SK-N-SH treated with all-trans-retinoic acid at 6 μM for 48 hours (cell line): ENCODE measurements at regions not wholly inside any gene's neighbourhood (a gene's known extent, or its start where the extent isn't known, plus 50 kb on each side); places are given as distances from the start of the nearest gene placed in this dataset.
"Not testable (repeated sequence)": the region's sequence is repeated elsewhere in the genome, so short reads cannot be mapped to it uniquely, and the experiment has no call there.

Experiments
- ATAC-seq: fragments of 200-7000 bp; cut with Tn5 transposase; 3 replicates; pipeline ENCODE4 v1.9.1; 2020; ENCODE audit warnings: mild to moderate bottlenecking, moderate library complexity
- CSDC2 ChIP-seq: fragments of 250-450 bp; sonication (Bioruptor Pico); IDR thresholded peaks from 2 replicates; pipeline ENCODE4 v1.5.0; 2020; ENCODE audit warnings: mild to moderate bottlenecking, moderate library complexity
- GLIS3 ChIP-seq: fragments of 250-450 bp; sonication (Bioruptor Pico); IDR thresholded peaks from 2 replicates; pipeline ENCODE4 v1.5.0; 2020; ENCODE audit warnings: mild to moderate bottlenecking, moderate library complexity
- OSR1 ChIP-seq: fragments of 250-450 bp; sonication (Bioruptor Pico); IDR thresholded peaks from 2 replicates; pipeline ENCODE4 v1.8.0; 2022; ENCODE audit warnings: moderate library complexity, mild to moderate bottlenecking, inconsistent platforms
- PPARA ChIP-seq: fragments of 250-450 bp; sonication (Bioruptor Pico); IDR thresholded peaks from 2 replicates; pipeline ENCODE4 v1.5.0; 2020; ENCODE audit warnings: mild to moderate bottlenecking, borderline replicate concordance
- RARB ChIP-seq: fragments of 250-450 bp; sonication (Bioruptor Pico); IDR thresholded peaks from 2 replicates; pipeline ENCODE4 v1.8.0; 2021; ENCODE audit warnings: mild to moderate bottlenecking, moderate library complexity
- TCF4 ChIP-seq: fragments of 250-450 bp; sonication (Bioruptor Pico); IDR thresholded peaks from 2 replicates; pipeline ENCODE4 v1.8.0; 2021; ENCODE audit warnings: mild to moderate bottlenecking, moderate library complexity, borderline replicate concordance
- TOX ChIP-seq: fragments of 250-450 bp; sonication (Bioruptor Pico); IDR thresholded peaks from 2 replicates; pipeline ENCODE4 v1.8.0; 2021; ENCODE audit warnings: mild to moderate bottlenecking, moderate library complexity, borderline replicate concordance
- TSHZ2 ChIP-seq: fragments of 250-450 bp; sonication (Bioruptor Pico); IDR thresholded peaks from 2 replicates; pipeline ENCODE4 v1.5.0; 2020; ENCODE audit warnings: mild to moderate bottlenecking, moderate library complexity
- ZC3H10 ChIP-seq: fragments of 250-450 bp; sonication (Bioruptor Pico); IDR thresholded peaks from 2 replicates; pipeline ENCODE4 v1.5.1; 2021; ENCODE audit warnings: mild to moderate bottlenecking, moderate library complexity
- ZFP3 ChIP-seq: fragments of 250-450 bp; sonication (Bioruptor Pico); IDR thresholded peaks from 2 replicates; pipeline ENCODE4 v1.5.0; 2020; ENCODE audit warnings: mild to moderate bottlenecking, moderate library complexity
- ZFP30 ChIP-seq: fragments of 450-650 bp; formaldehyde crosslinking; IDR thresholded peaks from 2 replicates; pipeline ENCODE4 v1.5.0; 2022; ENCODE audit warnings: mild to moderate bottlenecking, moderate library complexity
- ZNF70 ChIP-seq: fragments of 450-650 bp; formaldehyde crosslinking; IDR thresholded peaks from 2 replicates; pipeline ENCODE4 v1.5.0; 2020; ENCODE audit warnings: mild to moderate bottlenecking, moderate library complexity
- ZNF8 ChIP-seq: fragments of 450-650 bp; formaldehyde crosslinking; IDR thresholded peaks from 2 replicates; pipeline ENCODE4 v1.5.0; 2020; ENCODE audit warnings: mild to moderate bottlenecking, moderate library complexity
- TF ChIP-seq, protein P1 (sequence below): fragments of 250-450 bp; sonication (Bioruptor Pico); IDR thresholded peaks from 2 replicates; pipeline ENCODE4 v1.5.1; 2020; ENCODE audit warnings: low read depth, mild to moderate bottlenecking, moderate library complexity
- TF ChIP-seq, protein P2 (sequence below): fragments of 250-450 bp; sonication (Bioruptor Pico); IDR thresholded peaks from 2 replicates; pipeline ENCODE4 v1.5.1; 2021; ENCODE audit warnings: mild to moderate bottlenecking, moderate library complexity
- TF ChIP-seq, protein P3 (sequence below): fragments of 250-450 bp; sonication (Bioruptor Pico); IDR thresholded peaks from 2 replicates; pipeline ENCODE4 v1.8.0; 2020; ENCODE audit warnings: mild to moderate bottlenecking, moderate library complexity, borderline replicate concordance

DNA sequence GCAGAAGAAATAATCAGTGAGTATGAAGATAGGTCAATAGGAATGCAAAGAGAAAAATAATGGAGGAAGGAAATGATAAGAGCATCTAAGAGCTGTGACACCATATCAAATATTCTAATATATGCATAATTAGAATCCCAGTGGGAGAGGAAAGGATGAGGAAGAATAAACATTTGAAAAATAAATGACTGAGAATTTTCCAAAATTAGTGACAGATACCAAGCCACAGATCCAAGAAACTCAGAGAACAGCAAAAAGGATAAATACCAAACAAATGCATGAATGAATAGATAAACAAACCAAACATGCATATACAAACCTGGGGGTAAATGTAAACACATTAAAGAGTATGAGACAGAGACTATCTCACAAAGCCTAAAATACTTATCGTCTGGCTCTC lies 101.4 kb downstream of the PRR15 start:
- not testable (repeated sequence) for ATAC-seq

DNA sequence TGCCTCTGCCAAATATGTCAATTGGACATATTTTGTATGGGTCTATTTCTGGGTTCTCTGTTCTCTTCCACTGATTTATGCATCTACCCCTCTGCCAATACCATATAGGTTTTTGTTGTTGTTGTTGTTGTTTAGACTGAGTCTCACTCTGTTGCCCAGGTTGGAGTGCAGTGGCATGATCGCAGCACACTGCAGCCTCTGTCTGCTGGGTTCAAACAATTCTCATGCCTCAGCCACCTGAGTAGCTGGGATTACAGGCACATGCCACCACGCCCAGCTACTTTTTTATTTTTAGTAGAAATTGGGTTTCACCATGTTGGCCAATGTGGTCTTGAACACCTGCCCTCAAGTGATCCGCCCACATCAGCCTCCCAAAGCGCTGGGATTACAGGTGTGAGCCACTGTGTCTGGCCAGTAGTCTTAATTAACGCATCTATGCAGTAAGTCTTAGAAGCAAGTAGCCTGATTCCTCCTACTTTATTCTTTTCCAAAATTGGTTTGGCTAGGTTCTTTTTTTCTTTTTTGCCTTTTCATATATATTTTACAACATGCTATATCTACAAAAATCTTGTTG lies 103.5 kb downstream of the PRR15 start:
- ATAC-seq: not testable (repeated sequence)

GRCh38 chr7:29671286-29671685 lies 107.7 kb downstream of the PRR15 start:
- ATAC-seq: not testable (repeated sequence)

DNA sequence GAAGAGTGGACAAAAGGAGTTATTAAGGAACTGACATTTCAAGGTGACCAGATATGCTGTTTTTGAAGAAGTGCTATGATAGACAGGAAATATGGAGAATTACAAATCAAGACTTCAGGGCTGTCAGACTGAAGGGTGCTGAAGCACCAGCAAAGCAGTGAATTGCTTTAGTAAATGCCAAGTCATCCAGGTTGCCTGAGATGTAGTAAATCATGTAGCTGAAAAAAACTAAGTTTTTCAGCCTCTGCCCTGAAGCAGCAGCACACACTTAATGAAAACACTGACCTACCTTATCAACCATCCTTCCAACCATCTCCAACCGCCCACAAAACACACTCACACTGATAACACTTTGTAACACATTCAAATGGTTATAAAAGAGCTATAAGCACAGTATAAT lies 110.0 kb downstream of the PRR15 start:
- not testable (repeated sequence) for ATAC-seq

DNA sequence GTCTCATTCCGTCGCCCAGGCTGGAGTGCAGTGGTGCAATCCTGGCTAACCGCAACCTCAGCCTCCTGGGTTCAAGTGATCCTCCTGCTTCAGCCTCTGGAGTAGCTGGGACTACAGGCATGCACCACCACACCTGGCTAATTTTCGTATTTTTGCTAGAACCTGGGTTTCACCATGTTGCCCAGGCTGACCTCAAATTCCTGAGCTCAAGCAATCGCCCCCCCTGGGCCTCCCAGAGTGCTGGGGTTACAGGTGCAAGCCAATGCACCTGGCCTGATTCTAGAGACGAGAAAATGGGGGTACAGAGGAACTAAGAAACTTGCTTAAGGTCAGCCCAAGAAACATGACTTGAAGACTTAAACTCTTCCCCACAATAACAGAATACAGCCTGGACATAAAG lies 111.0 kb downstream of the PRR15 start:
- ATAC-seq: not testable (repeated sequence)

DNA sequence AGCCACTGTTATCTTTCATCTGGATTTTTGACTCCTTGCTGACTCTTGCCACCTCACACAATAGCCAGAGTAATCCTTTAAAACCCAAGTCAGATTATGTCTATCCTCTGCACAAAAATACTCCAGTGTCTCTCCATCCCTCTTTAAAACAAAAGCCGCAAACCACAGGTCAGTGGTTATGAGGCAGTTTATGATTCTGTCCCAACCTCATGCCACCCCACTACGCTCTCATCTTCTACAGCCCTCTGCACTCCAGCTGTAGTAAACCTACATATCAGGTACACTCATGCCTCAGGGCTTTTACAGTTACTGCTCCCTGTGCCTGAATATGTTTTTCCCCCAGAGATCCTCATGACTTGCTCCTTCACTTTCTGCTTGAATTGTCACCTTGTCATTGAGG lies 113.6 kb downstream of the PRR15 start:
- not testable (repeated sequence) for ATAC-seq

GRCh38 chr7:29679963-29680362 lies 116.3 kb downstream of the PRR15 start:
- not testable (repeated sequence) for ATAC-seq

- ATAC-seq: not testable (repeated sequence)
Measured at GRCh38 chr7:29680601-29681000, 117.0 kb downstream of the PRR15 start.

DNA sequence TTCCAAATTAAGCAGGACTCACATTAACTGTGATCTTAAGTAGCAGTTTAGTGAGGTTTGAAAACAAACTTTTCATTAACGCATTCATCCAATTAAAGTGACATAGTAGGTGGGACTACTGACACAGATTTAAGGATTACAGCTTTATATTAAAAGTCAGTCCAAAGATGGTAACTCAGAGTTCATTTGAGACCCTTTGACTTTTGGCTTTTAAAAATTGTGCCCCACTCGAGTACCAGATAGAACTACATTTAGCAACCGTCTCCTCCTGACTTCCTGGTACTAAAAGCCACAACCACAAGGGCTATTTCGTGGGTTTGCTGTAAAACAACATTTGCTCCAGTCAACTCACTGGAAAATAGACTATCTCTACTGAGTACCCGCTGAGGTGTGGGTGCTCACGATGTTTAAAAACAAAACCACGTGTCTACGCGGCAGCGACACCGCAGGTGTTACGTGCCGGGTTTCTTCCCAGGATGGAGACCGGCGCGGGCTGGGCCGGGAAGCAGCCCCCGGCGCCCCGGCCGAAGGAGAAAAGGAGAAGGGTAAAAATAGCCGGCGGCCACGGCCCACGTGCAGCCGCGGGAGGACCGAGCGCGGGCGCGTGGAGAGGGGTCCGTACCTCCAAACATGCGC lies 120.6 kb downstream of the PRR15 start:
- peak; percentile 56 for ATAC-seq

DNA sequence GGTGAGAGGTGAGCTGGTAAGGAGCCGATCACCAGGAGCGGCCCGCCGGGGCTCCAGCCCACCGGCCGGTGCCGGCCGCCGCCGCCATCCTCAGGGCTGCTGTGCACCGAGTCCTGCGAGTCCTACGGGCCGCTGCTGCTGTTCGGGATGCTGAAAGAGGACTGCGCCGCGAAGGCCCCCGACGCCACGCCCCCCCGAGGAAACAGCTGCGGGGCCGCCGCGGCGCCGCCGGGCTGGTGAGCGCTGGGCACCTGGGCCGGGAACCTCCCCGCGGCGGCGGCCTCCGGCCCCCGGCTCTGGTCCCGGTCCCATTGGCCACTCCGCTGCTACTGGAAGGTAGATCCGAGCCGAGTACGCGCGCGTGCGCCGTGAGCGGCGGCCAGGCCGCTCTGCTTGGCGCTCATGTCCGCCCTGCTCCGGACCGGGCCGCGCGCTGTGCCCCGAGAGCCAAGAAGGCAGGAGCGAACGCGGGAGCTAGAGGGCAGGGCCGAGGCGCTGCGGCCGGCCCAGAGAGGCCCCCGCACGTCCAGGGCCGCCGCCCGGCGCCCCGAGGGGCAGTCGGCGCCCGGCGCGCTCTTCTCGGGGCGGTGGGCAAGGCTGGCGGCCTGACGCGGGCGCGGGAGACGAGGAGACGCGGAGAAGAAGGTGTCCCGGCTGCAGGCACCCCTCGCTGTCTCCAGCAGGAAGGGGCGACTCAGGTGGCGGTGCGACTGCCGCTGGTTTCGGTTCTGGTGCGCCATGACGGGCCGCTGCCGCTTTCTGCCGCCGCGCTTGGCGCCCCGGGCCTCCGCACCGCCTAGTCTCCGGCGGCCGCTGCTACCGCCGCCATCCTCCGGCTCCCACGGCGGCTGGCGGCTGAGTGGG lies 121.3 kb upstream of the WIPF3 start:
- no peak for TF ChIP-seq GLIS3 (CRISPR knock-in tag)
- no peak for TF ChIP-seq ZNF8 (CRISPR knock-in tag)
- no peak for TF ChIP-seq OSR1
- TF ChIP-seq CSDC2 (CRISPR knock-in tag): no peak
- no peak for TF ChIP-seq ZC3H10 (CRISPR knock-in tag)
- no peak for TF ChIP-seq ZFP30
- TF ChIP-seq TCF4: no peak
- no peak for TF ChIP-seq RARB (CRISPR knock-in tag)
- TF ChIP-seq TSHZ2 (CRISPR knock-in tag): no peak
- TF ChIP-seq, protein P1, sequence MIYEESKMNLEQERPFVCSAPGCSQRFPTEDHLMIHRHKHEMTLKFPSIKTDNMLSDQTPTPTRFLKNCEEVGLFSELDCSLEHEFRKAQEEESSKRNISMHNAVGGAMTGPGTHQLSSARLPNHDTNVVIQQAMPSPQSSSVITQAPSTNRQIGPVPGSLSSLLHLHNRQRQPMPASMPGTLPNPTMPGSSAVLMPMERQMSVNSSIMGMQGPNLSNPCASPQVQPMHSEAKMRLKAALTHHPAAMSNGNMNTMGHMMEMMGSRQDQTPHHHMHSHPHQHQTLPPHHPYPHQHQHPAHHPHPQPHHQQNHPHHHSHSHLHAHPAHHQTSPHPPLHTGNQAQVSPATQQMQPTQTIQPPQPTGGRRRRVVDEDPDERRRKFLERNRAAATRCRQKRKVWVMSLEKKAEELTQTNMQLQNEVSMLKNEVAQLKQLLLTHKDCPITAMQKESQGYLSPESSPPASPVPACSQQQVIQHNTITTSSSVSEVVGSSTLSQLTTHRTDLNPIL (CRISPR knock-in tag): no peak
- no peak for TF ChIP-seq TOX (CRISPR knock-in tag)
- TF ChIP-seq, protein P2, sequence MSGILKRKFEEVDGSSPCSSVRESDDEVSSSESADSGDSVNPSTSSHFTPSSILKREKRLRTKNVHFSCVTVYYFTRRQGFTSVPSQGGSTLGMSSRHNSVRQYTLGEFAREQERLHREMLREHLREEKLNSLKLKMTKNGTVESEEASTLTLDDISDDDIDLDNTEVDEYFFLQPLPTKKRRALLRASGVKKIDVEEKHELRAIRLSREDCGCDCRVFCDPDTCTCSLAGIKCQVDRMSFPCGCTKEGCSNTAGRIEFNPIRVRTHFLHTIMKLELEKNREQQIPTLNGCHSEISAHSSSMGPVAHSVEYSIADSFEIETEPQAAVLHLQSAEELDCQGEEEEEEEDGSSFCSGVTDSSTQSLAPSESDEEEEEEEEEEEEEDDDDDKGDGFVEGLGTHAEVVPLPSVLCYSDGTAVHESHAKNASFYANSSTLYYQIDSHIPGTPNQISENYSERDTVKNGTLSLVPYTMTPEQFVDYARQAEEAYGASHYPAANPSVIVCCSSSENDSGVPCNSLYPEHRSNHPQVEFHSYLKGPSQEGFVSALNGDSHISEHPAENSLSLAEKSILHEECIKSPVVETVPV (CRISPR knock-in tag): no peak
- TF ChIP-seq, protein P3, sequence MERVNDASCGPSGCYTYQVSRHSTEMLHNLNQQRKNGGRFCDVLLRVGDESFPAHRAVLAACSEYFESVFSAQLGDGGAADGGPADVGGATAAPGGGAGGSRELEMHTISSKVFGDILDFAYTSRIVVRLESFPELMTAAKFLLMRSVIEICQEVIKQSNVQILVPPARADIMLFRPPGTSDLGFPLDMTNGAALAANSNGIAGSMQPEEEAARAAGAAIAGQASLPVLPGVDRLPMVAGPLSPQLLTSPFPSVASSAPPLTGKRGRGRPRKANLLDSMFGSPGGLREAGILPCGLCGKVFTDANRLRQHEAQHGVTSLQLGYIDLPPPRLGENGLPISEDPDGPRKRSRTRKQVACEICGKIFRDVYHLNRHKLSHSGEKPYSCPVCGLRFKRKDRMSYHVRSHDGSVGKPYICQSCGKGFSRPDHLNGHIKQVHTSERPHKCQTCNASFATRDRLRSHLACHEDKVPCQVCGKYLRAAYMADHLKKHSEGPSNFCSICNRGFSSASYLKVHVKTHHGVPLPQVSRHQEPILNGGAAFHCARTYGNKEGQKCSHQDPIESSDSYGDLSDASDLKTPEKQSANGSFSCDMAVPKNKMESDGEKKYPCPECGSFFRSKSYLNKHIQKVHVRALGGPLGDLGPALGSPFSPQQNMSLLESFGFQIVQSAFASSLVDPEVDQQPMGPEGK (CRISPR knock-in tag): no peak
- no peak for TF ChIP-seq PPARA (CRISPR knock-in tag)
- no peak for TF ChIP-seq ZNF70 (CRISPR knock-in tag)
- no peak for TF ChIP-seq ZFP3 (CRISPR knock-in tag)
- ATAC-seq: peak; percentile 90

GRCh38 chr7:29685651-29686271 lies 120.5 kb upstream of the WIPF3 start:
- peak; percentile 11 for ATAC-seq
